NCI-H1417 (cell line): ENCODE measurements at regions not wholly inside any gene's neighbourhood (a gene's known extent, or its start where the extent isn't known, plus 50 kb on each side); places are given as distances from the start of the nearest gene placed in this dataset.
"Not testable (repeated sequence)": the region's sequence is repeated elsewhere in the genome, so short reads cannot be mapped to it uniquely, and the experiment has no call there.

ENCODE experiments used
- DNase-seq, 3 experiments: peaks; one replicate each; lab custom pipeline; 2025; lab: John Stamatoyannopoulos, UW

GRCh38 chr4:176571206-176571605 is 221.5 kb downstream of the VEGFC start:
- DNase-seq = no peak

- no peak for DNase-seq
Measured at GRCh38 chr4:176575141-176575730, 217.5 kb downstream of the VEGFC start.

- peak in 2 of 3 experiments; percentile 27 to 75 for DNase-seq
Measured at GRCh38 chr4:176579226-176579625, 213.5 kb downstream of the VEGFC start.

GRCh38 chr4:176583278-176583677 is 209.4 kb downstream of the VEGFC start:
- no peak for DNase-seq

GRCh38 chr4:176584031-176584606 is 208.6 kb downstream of the VEGFC start:
- DNase-seq = no peak

GRCh38 chr4:176587920-176588319 is 204.8 kb downstream of the VEGFC start:
- no peak for DNase-seq

GRCh38 chr4:176588436-176588835 is 204.3 kb downstream of the VEGFC start:
- DNase-seq = no peak

- no peak for DNase-seq
Measured at GRCh38 chr4:176592976-176593670, 199.6 kb downstream of the VEGFC start.

- peak in 2 of 3 experiments; percentile 48 to 67 for DNase-seq
Measured at GRCh38 chr4:176593943-176594342, 198.8 kb downstream of the VEGFC start.

GRCh38 chr4:176595257-176595656 is 197.5 kb downstream of the VEGFC start:
- DNase-seq = no peak

- DNase-seq = no peak
Measured at GRCh38 chr4:176601124-176601523, 191.6 kb downstream of the VEGFC start.

GRCh38 chr4:176607807-176608206 is 184.9 kb downstream of the VEGFC start:
- no peak for DNase-seq

GRCh38 chr4:176608346-176608745 is 184.4 kb downstream of the VEGFC start:
- no peak for DNase-seq

- no peak for DNase-seq
Measured at GRCh38 chr4:176610594-176610993, 182.1 kb downstream of the VEGFC start.

- no peak for DNase-seq
Measured at GRCh38 chr4:176611381-176611780, 181.3 kb downstream of the VEGFC start.

GRCh38 chr4:176611951-176612350 is 180.8 kb downstream of the VEGFC start:
- no peak for DNase-seq

- peak in 2 of 3 experiments; percentile 19 to 56 for DNase-seq
Measured at GRCh38 chr4:176614793-176615192, 177.9 kb downstream of the VEGFC start.

GRCh38 chr4:176616151-176616550 is 176.6 kb downstream of the VEGFC start:
- DNase-seq = no peak

- DNase-seq = no peak
Measured at GRCh38 chr4:176618138-176618537, 174.6 kb downstream of the VEGFC start.

- DNase-seq = no peak
Measured at GRCh38 chr4:176619430-176619829, 173.3 kb downstream of the VEGFC start.

- DNase-seq = peak in 1 of 3 experiments; percentile 45
Measured at GRCh38 chr4:176622251-176622948, 170.3 kb downstream of the VEGFC start.

- not testable (repeated sequence) for DNase-seq
Measured at GRCh38 chr4:176624983-176625610, 167.6 kb downstream of the VEGFC start.
